H9 (cell line): ENCODE measurements at regions not wholly inside any gene's neighbourhood (a gene's known extent, or its start where the extent isn't known, plus 50 kb on each side); places are given as distances from the start of the nearest gene placed in this dataset.

Experiments
- DNase-seq: peaks from one replicate; pipeline ENCODE4 v3.0.0-alpha.2; 2017
- H2AFZ ChIP-seq: one replicate; pipeline ENCODE4 v1.6.1; 2013; ENCODE audit warnings: mild to moderate bottlenecking, low read length, control low read depth, moderate library complexity
- H2AK5ac ChIP-seq: 2 replicates; pipeline ENCODE4 v1.6.1; 2013; ENCODE audit warnings: low read length, control low read depth, mixed read lengths; ENCODE audit not compliant: insufficient read length
- H2BK120ac ChIP-seq: one replicate; pipeline ENCODE4 v1.6.1; 2013; ENCODE audit warnings: low read depth, mild to moderate bottlenecking, low read length, control low read depth, inconsistent platforms; ENCODE audit not compliant: poor library complexity, severe bottlenecking
- H2BK12ac ChIP-seq: 2 replicates; pipeline ENCODE4 v1.6.1; 2013; ENCODE audit warnings: low read length, control low read depth, mixed read lengths, low read depth; ENCODE audit not compliant: insufficient read length
- H2BK15ac ChIP-seq: 2 replicates; pipeline ENCODE4 v1.6.1; 2013; ENCODE audit warnings: low read depth, low read length, control low read depth
- H2BK20ac ChIP-seq: one replicate; pipeline ENCODE4 v1.6.1; 2013; ENCODE audit warnings: low read depth, mild to moderate bottlenecking, low read length, control low read depth, inconsistent platforms; ENCODE audit not compliant: poor library complexity, severe bottlenecking
- H2BK5ac ChIP-seq: 2 replicates; pipeline ENCODE4 v1.6.1; 2013; ENCODE audit warnings: low read length, control low read depth, mixed read lengths; ENCODE audit not compliant: insufficient read length
- H3K14ac ChIP-seq: 2 replicates; pipeline ENCODE4 v1.6.1; 2013; ENCODE audit warnings: low read length, control low read depth; ENCODE audit not compliant: insufficient read depth
- H3K18ac ChIP-seq: 2 replicates; pipeline ENCODE4 v1.6.1; 2013; ENCODE audit warnings: low read depth, mild to moderate bottlenecking, mixed read lengths, low read length, control low read depth; ENCODE audit not compliant: insufficient read length
- H3K23ac ChIP-seq: 2 replicates; pipeline ENCODE4 v1.6.1; 2013; ENCODE audit warnings: low read length, control low read depth, mixed read lengths, low read depth; ENCODE audit not compliant: insufficient read length
- H3K23me2 ChIP-seq: 2 replicates; pipeline ENCODE4 v1.6.1; 2013; ENCODE audit warnings: low read depth, mild to moderate bottlenecking, mixed read lengths, low read length, control low read depth; ENCODE audit not compliant: insufficient read length, poor library complexity, severe bottlenecking
- H3K27ac ChIP-seq: 2 replicates; pipeline ENCODE4 v1.5.1; 2013; ENCODE audit warnings: low read length, control low read depth, mixed read lengths, low read depth; ENCODE audit not compliant: insufficient read length
- H3K27me3 ChIP-seq: 2 replicates; pipeline ENCODE4 v1.6.1; 2013; ENCODE audit warnings: low read length, control low read depth, inconsistent platforms; ENCODE audit not compliant: insufficient read depth
- H3K4ac ChIP-seq: 2 replicates; pipeline ENCODE4 v1.6.1; 2013; ENCODE audit warnings: low read depth, mild to moderate bottlenecking, control low read depth, inconsistent platforms, low read length, moderate library complexity
- H3K4me1 ChIP-seq: 2 replicates; pipeline ENCODE4 v1.6.1; 2013; ENCODE audit warnings: low read length, control low read depth, inconsistent platforms; ENCODE audit not compliant: insufficient read depth
- H3K4me2 ChIP-seq: 2 replicates; pipeline ENCODE4 v1.6.1; 2013; ENCODE audit warnings: low read length, control low read depth, mixed read lengths; ENCODE audit not compliant: insufficient read length, insufficient read depth
- H3K56ac ChIP-seq: 2 replicates; pipeline ENCODE4 v1.6.1; 2013; ENCODE audit warnings: low read depth, mild to moderate bottlenecking, mixed read lengths, low read length, control low read depth; ENCODE audit not compliant: insufficient read length
- H3K79me1 ChIP-seq: 2 replicates; pipeline ENCODE4 v1.6.1; 2013; ENCODE audit warnings: low read depth, mild to moderate bottlenecking, moderate library complexity, low read length, control low read depth, inconsistent platforms; ENCODE audit not compliant: insufficient read depth, poor library complexity, severe bottlenecking
- H3K79me2 ChIP-seq: 2 replicates; pipeline ENCODE4 v1.6.1; 2013; ENCODE audit warnings: low read length, control low read depth, inconsistent platforms; ENCODE audit not compliant: insufficient read depth
- H3K9ac ChIP-seq: 2 replicates; pipeline ENCODE4 v1.6.1; 2013; ENCODE audit warnings: low read length, control low read depth, mixed read lengths; ENCODE audit not compliant: insufficient read length; ENCODE audit errors: extremely low read depth
- H3K9me3 ChIP-seq: one replicate; pipeline ENCODE4 v1.6.1; 2013; ENCODE audit warnings: low read depth, low read length, inconsistent platforms; ENCODE audit not compliant: control insufficient read depth
- H3T11ph ChIP-seq: one replicate; pipeline ENCODE4 v1.6.1; 2013; ENCODE audit warnings: mild to moderate bottlenecking, low read length, control low read depth, inconsistent platforms
- H4K20me1 ChIP-seq: one replicate; pipeline ENCODE4 v1.6.1; 2013; ENCODE audit not compliant: control insufficient read depth, insufficient read length, insufficient read depth
- H4K5ac ChIP-seq: 2 replicates; pipeline ENCODE4 v1.6.1; 2013; ENCODE audit warnings: low read depth, mild to moderate bottlenecking, mixed read lengths, low read length, control low read depth; ENCODE audit not compliant: insufficient read length
- H4K8ac ChIP-seq: replicated peaks from 2 replicates; pipeline ENCODE4 v1.6.1; 2013; ENCODE audit warnings: low read length, control low read depth, mixed read lengths, low read depth; ENCODE audit not compliant: insufficient read length
- H4K91ac ChIP-seq: 2 replicates; pipeline ENCODE4 v1.6.1; 2013; ENCODE audit warnings: low read depth, mild to moderate bottlenecking, moderate library complexity, mixed read lengths, low read length, control low read depth; ENCODE audit not compliant: insufficient read length
- H3K27ac Mint-ChIP-seq, 3 experiments: 2 replicates in 2 of 3; 3 replicates in 1 of 3; pipeline ENCODE4 v1.8.0; 2020 to 2021; ENCODE audit warnings: mixed read lengths in 3 of 3, mild to moderate bottlenecking in 1 of 3, moderate library complexity in 1 of 3
- H3K27me3 Mint-ChIP-seq: 2 replicates; pipeline ENCODE4 v1.8.0; 2021; ENCODE audit warnings: low read depth, mild to moderate bottlenecking, moderate library complexity, mixed read lengths
- H3K36me3 Mint-ChIP-seq, 3 experiments: 2 replicates in 2 of 3; 3 replicates in 1 of 3; pipeline ENCODE4 v1.8.0; 2020 to 2021; ENCODE audit warnings: low read depth in 3 of 3, mixed read lengths in 3 of 3; ENCODE audit not compliant: insufficient read depth in 1 of 3
- H3K4me1 Mint-ChIP-seq, 2 experiments: 2 replicates each; pipeline ENCODE4 v1.8.0; 2020; ENCODE audit warnings: mixed read lengths in 2 of 2
- H3K4me3 Mint-ChIP-seq, 2 experiments: 2 replicates in 1 of 2; 3 replicates in 1 of 2; pipeline ENCODE4 v1.8.0; 2020 to 2021; ENCODE audit warnings: mild to moderate bottlenecking in 2 of 2, mixed read lengths in 2 of 2, moderate library complexity in 1 of 2
- H3K9me3 Mint-ChIP-seq, 2 experiments: 2 replicates in 1 of 2; 3 replicates in 1 of 2; pipeline ENCODE4 v1.8.0; 2020; ENCODE audit warnings: mild to moderate bottlenecking in 2 of 2, mixed read lengths in 2 of 2, moderate library complexity in 1 of 2
- WGBS: extraction: QIAGEN DNeasy Blood & Tissue Kit; methylation state at CpG from one replicate; pipeline ENCODE4 v1.1.7; 2013; ENCODE audit warnings: missing lambda C conversion rate, low lambda C conversion rate, mixed read lengths; ENCODE audit not compliant: insufficient read length; ENCODE audit errors: extremely low coverage; 5-methylcytosine and 5-hydroxymethylcytosine counted together
- TF ChIP-seq, protein P1 (sequence below): fragments of 200-600 bp; sonication (generic); conservative IDR thresholded peaks from 3 replicates; pipeline ENCODE4 v1.8.0; 2021; ENCODE audit warnings: antibody characterized with exemption, mild to moderate bottlenecking

DNA sequence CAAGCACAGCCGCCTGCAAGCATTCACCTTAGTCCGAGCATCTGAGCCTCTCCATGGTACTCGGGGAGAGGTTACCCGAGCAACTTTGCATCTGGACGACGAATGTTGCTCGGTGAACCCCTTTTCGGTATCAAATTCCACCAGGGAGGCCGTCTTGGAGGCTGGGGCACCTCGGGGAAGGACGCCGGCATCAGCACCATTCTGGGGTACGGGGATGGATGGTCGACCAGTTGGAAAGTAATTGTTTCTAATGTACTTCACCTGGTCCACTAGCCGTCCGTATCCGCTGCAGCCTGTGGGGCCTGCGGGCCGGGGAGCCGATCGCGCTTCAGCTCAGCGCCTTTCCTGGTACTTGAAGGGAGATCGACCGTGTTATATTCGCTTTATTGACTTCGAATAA lies 161.7 kb upstream of the RTL1 start:
- Histone ChIP-seq H3K56ac (no peak overlapping the region), H2BK20ac (no peak overlapping the region), H2BK5ac (no peak overlapping the region), H3K4me2 (no peak overlapping the region), H3K27me3 (no peaks in the 10 kb centered on the region), H3K4me1 (no peaks in the 10 kb centered on the region), H3K14ac (no peak overlapping the region), H3K4ac (no peak overlapping the region), H4K20me1 (no peaks in the 10 kb centered on the region), H3K9ac (no peak overlapping the region), H3K23me2 (no peaks in the 10 kb centered on the region), H2AFZ (no peak overlapping the region), H2AK5ac (no peak overlapping the region), H2BK120ac (no peak overlapping the region), H3K18ac (no peak overlapping the region), H4K5ac (no peak overlapping the region), H3K23ac (no peak overlapping the region), H2BK12ac (no peak overlapping the region), H4K91ac (no peak overlapping the region), H3K79me2 (no peaks in the 10 kb centered on the region), H3K79me1 (no peaks in the 10 kb centered on the region), H3T11ph (no peak overlapping the region), H3K9me3 (no peaks in the 10 kb centered on the region), H2BK15ac (no peak overlapping the region), H4K8ac (no peak overlapping the region), H3K27ac (no peak overlapping the region)
- H3K27me3 Mint-ChIP-seq: peaks cover 8% of the 10 kb centered on the region
- no peaks in the 10 kb centered on the region for H3K4me1 Mint-ChIP-seq
- no CpG with 5 or more reads among the region's 27 CpGs for WGBS
- TF ChIP-seq, protein P1, sequence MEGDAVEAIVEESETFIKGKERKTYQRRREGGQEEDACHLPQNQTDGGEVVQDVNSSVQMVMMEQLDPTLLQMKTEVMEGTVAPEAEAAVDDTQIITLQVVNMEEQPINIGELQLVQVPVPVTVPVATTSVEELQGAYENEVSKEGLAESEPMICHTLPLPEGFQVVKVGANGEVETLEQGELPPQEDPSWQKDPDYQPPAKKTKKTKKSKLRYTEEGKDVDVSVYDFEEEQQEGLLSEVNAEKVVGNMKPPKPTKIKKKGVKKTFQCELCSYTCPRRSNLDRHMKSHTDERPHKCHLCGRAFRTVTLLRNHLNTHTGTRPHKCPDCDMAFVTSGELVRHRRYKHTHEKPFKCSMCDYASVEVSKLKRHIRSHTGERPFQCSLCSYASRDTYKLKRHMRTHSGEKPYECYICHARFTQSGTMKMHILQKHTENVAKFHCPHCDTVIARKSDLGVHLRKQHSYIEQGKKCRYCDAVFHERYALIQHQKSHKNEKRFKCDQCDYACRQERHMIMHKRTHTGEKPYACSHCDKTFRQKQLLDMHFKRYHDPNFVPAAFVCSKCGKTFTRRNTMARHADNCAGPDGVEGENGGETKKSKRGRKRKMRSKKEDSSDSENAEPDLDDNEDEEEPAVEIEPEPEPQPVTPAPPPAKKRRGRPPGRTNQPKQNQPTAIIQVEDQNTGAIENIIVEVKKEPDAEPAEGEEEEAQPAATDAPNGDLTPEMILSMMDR: no peak
- no peak overlapping the region for H3K27ac Mint-ChIP-seq
- peaks cover 0 to 4% of the 10 kb centered on the region in 2 experiments; a peak in 2 of 5 replicates for H3K9me3 Mint-ChIP-seq
- no peak overlapping the region for H3K4me3 Mint-ChIP-seq
- H3K36me3 Mint-ChIP-seq: no peaks in the 10 kb centered on the region; a peak in 1 of 7 replicates
- DNase-seq: no peak
